AG10803 (cell line): ENCODE measurements at regions not wholly inside any gene's neighbourhood (a gene's known extent, or its start where the extent isn't known, plus 50 kb on each side); places are given as distances from the start of the nearest gene placed in this dataset.
A peak's percentile ranks its signal among the peaks of the same experiment; 100 is the strongest.

Experiments
- DNase-seq: peaks from one replicate; pipeline ENCODE4 v3.0.0; 2010; ENCODE audit warnings: low read depth
- H3K4me3 ChIP-seq: 2 replicates; pipeline ENCODE4 v1.5.1; 2011; ENCODE audit warnings: mild to moderate bottlenecking, low read length, control low read depth
- CTCF ChIP-seq: conservative IDR thresholded peaks from 2 replicates; pipeline ENCODE4 v1.5.1; 2011; ENCODE audit warnings: mild to moderate bottlenecking, low read length, control low read depth, inconsistent platforms

- H3K4me3 ChIP-seq, result no peak overlapping the region
- DNase-seq, result peak; percentile 15
- no peak for TF ChIP-seq CTCF
Measured at GRCh38 chr12:34625116-34625515, 602.8 kb downstream of the ALG10 start.

GRCh38 chr12:34626363-34627157, 604.3 kb downstream of the ALG10 start:
- DNase-seq, result no peak
- H3K4me3 ChIP-seq, result no peak overlapping the region
- no peak for TF ChIP-seq CTCF
